Esophagus muscularis mucosa (tissue), 3 donors: ENCODE measurements at regions not wholly inside any gene's neighbourhood (a gene's known extent, or its start where the extent isn't known, plus 50 kb on each side); places are given as distances from the start of the nearest gene placed in this dataset.

ENCODE experiments used
- POLR2A ChIP-seq: fragments of 450-650 bp; IDR thresholded peaks from one replicate; pipeline ENCODE4 v1.6.1; 2017; ENCODE audit warnings: antibody characterized with exemption, moderate library complexity, mild to moderate bottlenecking, low read depth
- TF ChIP-seq, protein P1 (sequence below), 3 experiments: fragments of 200-600 bp in 2 of 3; fragments of 450-650 bp in 1 of 3; sonication (generic) in 2 of 3; IDR thresholded peaks; one replicate each; pipeline ENCODE4 v1.5.1; 2017 to 2019; ENCODE audit warnings: antibody characterized with exemption in 3 of 3, mild to moderate bottlenecking in 2 of 3, moderate library complexity in 1 of 3

DNA sequence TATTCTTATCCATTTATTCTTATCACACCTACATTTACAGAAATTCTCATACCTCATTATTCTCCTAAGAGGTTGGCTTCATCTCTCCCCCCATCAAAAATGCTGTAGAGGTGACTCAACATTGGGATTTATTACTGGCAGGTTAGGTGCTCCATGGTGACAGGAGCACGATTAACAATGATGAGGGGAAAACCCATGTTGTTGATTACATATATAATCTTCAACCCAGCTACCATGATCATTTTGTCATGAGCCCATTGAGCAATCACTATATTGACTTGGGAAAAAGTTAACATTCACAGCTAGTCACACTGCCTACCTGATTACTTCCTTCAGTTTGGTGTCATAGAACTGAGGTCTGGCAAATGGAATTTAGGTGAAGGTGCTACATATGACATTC is 712.1 kb upstream of the CHRM3 start:
- TF ChIP-seq, protein P1, sequence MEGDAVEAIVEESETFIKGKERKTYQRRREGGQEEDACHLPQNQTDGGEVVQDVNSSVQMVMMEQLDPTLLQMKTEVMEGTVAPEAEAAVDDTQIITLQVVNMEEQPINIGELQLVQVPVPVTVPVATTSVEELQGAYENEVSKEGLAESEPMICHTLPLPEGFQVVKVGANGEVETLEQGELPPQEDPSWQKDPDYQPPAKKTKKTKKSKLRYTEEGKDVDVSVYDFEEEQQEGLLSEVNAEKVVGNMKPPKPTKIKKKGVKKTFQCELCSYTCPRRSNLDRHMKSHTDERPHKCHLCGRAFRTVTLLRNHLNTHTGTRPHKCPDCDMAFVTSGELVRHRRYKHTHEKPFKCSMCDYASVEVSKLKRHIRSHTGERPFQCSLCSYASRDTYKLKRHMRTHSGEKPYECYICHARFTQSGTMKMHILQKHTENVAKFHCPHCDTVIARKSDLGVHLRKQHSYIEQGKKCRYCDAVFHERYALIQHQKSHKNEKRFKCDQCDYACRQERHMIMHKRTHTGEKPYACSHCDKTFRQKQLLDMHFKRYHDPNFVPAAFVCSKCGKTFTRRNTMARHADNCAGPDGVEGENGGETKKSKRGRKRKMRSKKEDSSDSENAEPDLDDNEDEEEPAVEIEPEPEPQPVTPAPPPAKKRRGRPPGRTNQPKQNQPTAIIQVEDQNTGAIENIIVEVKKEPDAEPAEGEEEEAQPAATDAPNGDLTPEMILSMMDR (IDR thresholded peaks at IDR 0.05), result no peak
- TF ChIP-seq POLR2A, result no peak
